ENCODE measurements at regions not wholly inside any gene's neighbourhood (a gene's known extent, or its start where the extent isn't known, plus 50 kb on each side); places are given as distances from the start of the nearest gene placed in this dataset.

GRCh38 chr16:62967163-62967562 is 930.9 kb upstream of the CDH8 start:
- TF ChIP-seq CTCF (IDR thresholded peaks at IDR 0.05; ENCODE audit: low read depth, low read length) = no peak
- in situ Hi-C loops (cut with HindIII; ENCODE audit: low sequenced_read_pairs) = no loop called here
- no peak for DNase-seq (ENCODE audit: low read depth, low spot score)
- H3K4me3 ChIP-seq (ENCODE audit: low read depth, low read length) = no peak overlapping the region

- no peak for TF ChIP-seq CTCF (IDR thresholded peaks at IDR 0.05; ENCODE audit: low read depth, low read length)
- H3K4me3 ChIP-seq (ENCODE audit: low read depth, low read length) = no peak overlapping the region
- no peak for DNase-seq (ENCODE audit: low read depth, low spot score)
- in situ Hi-C loops (cut with HindIII; ENCODE audit: low sequenced_read_pairs) = no loop called here
Measured at GRCh38 chr16:62966626-62967025, 930.4 kb upstream of the CDH8 start.

- DNase-seq (ENCODE audit: low read depth, low spot score) = no peak
- H3K4me3 ChIP-seq (ENCODE audit: low read depth, low read length) = no peak overlapping the region
- no peak for TF ChIP-seq CTCF (IDR thresholded peaks at IDR 0.05; ENCODE audit: low read depth, low read length)
- in situ Hi-C loops (cut with HindIII; ENCODE audit: low sequenced_read_pairs) = no loop called here
Measured at GRCh38 chr16:62965831-62966230, 929.6 kb upstream of the CDH8 start.

GRCh38 chr16:62963846-62964245 is 927.6 kb upstream of the CDH8 start:
- no peak for TF ChIP-seq CTCF (IDR thresholded peaks at IDR 0.05; ENCODE audit: low read depth, low read length)
- no peak for DNase-seq (ENCODE audit: low read depth, low spot score)
- H3K4me3 ChIP-seq (ENCODE audit: low read depth, low read length) = no peak overlapping the region
- in situ Hi-C loops (cut with HindIII; ENCODE audit: low sequenced_read_pairs) = no loop called here

- no peak for DNase-seq (ENCODE audit: low read depth, low spot score)
- in situ Hi-C loops (cut with HindIII; ENCODE audit: low sequenced_read_pairs) = no loop called here
- no peak for TF ChIP-seq CTCF (IDR thresholded peaks at IDR 0.05; ENCODE audit: low read depth, low read length)
- H3K4me3 ChIP-seq (ENCODE audit: low read depth, low read length) = no peak overlapping the region
Measured at GRCh38 chr16:62955033-62955349, 918.8 kb upstream of the CDH8 start.

- DNase-seq (ENCODE audit: low read depth, low spot score) = no peak
- TF ChIP-seq CTCF (IDR thresholded peaks at IDR 0.05; ENCODE audit: low read depth, low read length) = no peak
- no peak overlapping the region for H3K4me3 ChIP-seq (ENCODE audit: low read depth, low read length)
- in situ Hi-C loops (cut with HindIII; ENCODE audit: low sequenced_read_pairs) = no loop called here
Measured at GRCh38 chr16:62954144-62955032, 918.1 kb upstream of the CDH8 start.
